ENCODE measurements at regions not wholly inside any gene's neighbourhood (a gene's known extent, or its start where the extent isn't known, plus 50 kb on each side); places are given as distances from the start of the nearest gene placed in this dataset.

- intact Hi-C loops (cut with DNase I) = no loop called here
- no peaks in the 10 kb centered on the region for H3K9me3 ChIP-seq
- H3K9ac ChIP-seq (ENCODE audit: low read depth in 2 of 2, low read length in 2 of 2) = no peak overlapping the region
- H3K27ac ChIP-seq = no peak overlapping the region
- TF ChIP-seq CTCF (IDR thresholded peaks at IDR 0.05) = no peak
- no peaks in the 10 kb centered on the region for H3K4me1 ChIP-seq
- no peak overlapping the region for H3K4me3 ChIP-seq
- DNase-seq = no peak
- H3K36me3 ChIP-seq = no peaks in the 10 kb centered on the region
- no peaks in the 10 kb centered on the region for H3K27me3 ChIP-seq
These were observed 213.6 kb upstream of the HTR1E start for GRCh38 chr6:86723729-86724128.

GRCh38 chr6:86723151-86723550 is 214.2 kb upstream of the HTR1E start:
- Histone ChIP-seq H3K9me3 (no peaks in the 10 kb centered on the region), H3K27me3 (no peaks in the 10 kb centered on the region), H3K4me3 (no peak overlapping the region), H3K36me3 (no peaks in the 10 kb centered on the region), H3K4me1 (no peaks in the 10 kb centered on the region), H3K27ac (no peak overlapping the region), H3K9ac (ENCODE audit: low read depth in 2 of 2, low read length in 2 of 2) (no peak overlapping the region)
- no peak for DNase-seq
- TF ChIP-seq CTCF (IDR thresholded peaks at IDR 0.05) = no peak
- intact Hi-C loops (cut with DNase I) = no loop called here

GRCh38 chr6:86722131-86722530 is 215.2 kb upstream of the HTR1E start:
- intact Hi-C loops (cut with DNase I) = no loop called here
- DNase-seq = no peak
- H3K36me3 ChIP-seq = no peaks in the 10 kb centered on the region
- H3K27me3 ChIP-seq = no peaks in the 10 kb centered on the region
- no peak overlapping the region for H3K4me3 ChIP-seq
- H3K27ac ChIP-seq = no peak overlapping the region
- no peak for TF ChIP-seq CTCF (IDR thresholded peaks at IDR 0.05)
- no peak overlapping the region for H3K9ac ChIP-seq (ENCODE audit: low read depth in 2 of 2, low read length in 2 of 2)
- no peaks in the 10 kb centered on the region for H3K4me1 ChIP-seq
- no peaks in the 10 kb centered on the region for H3K9me3 ChIP-seq

- no peak overlapping the region for H3K27ac ChIP-seq
- DNase-seq = no peak
These were observed 221.7 kb upstream of the HTR1E start for GRCh38 chr6:86715676-86716075.

GRCh38 chr6:86712039-86712438 is 225.3 kb upstream of the HTR1E start:
- no peak overlapping the region for H3K4me3 ChIP-seq
- no peak for TF ChIP-seq CTCF (IDR thresholded peaks at IDR 0.05)
- no peaks in the 10 kb centered on the region for H3K4me1 ChIP-seq
- no peak for DNase-seq
- intact Hi-C loops (cut with DNase I) = no loop called here
- H3K27me3 ChIP-seq = no peaks in the 10 kb centered on the region
- H3K27ac ChIP-seq = no peak overlapping the region
- H3K36me3 ChIP-seq = no peaks in the 10 kb centered on the region
- H3K9me3 ChIP-seq = no peaks in the 10 kb centered on the region
- H3K9ac ChIP-seq (ENCODE audit: low read depth in 2 of 2, low read length in 2 of 2) = no peak overlapping the region

More at GRCh38 chr6:86715676-86716075, 221.7 kb upstream of the HTR1E start:
- H3K9ac ChIP-seq (ENCODE audit: low read depth in 2 of 2, low read length in 2 of 2) = no peak overlapping the region
- TF ChIP-seq CTCF (IDR thresholded peaks at IDR 0.05) = no peak
- no peaks in the 10 kb centered on the region for H3K27me3 ChIP-seq
- intact Hi-C loops (cut with DNase I) = no loop called here
- no peak overlapping the region for H3K4me3 ChIP-seq
- no peaks in the 10 kb centered on the region for H3K4me1 ChIP-seq
- no peaks in the 10 kb centered on the region for H3K36me3 ChIP-seq
- H3K9me3 ChIP-seq = no peaks in the 10 kb centered on the region

Data from colonic mucosa (tissue), 4 donors.